ENCODE measurements at regions not wholly inside any gene's neighbourhood (a gene's known extent, or its start where the extent isn't known, plus 50 kb on each side); places are given as distances from the start of the nearest gene placed in this dataset.

- Histone ChIP-seq H3K4me3 (no peak overlapping the region), H3K36me3 (no peaks in the 10 kb centered on the region), H3K4me1 (no peaks in the 10 kb centered on the region), H3K9me3 (no peaks in the 10 kb centered on the region), H3K27ac (no peak overlapping the region), H3K27me3 (no peaks in the 10 kb centered on the region)
- FAIRE-seq (no peak), DNase-seq (no peak), ATAC-seq (no peak)
- TF ChIP-seq CTCF (IDR thresholded peaks at IDR 0.05): no peak
- WGBS, 2 donors: 41 to 53% methylated on average over 1 of the region's 1 CpG
- intact Hi-C loops (cut with DNase I): no loop called here
Measured at GRCh38 chr5:4372481-4372880, 767.6 kb upstream of the ADAMTS16 start.

- Histone ChIP-seq H3K27ac (no peak overlapping the region), H3K4me3 (no peak overlapping the region), H3K4me1 (no peaks in the 10 kb centered on the region), H3K27me3 (no peaks in the 10 kb centered on the region), H3K36me3 (no peaks in the 10 kb centered on the region), H3K9me3 (no peaks in the 10 kb centered on the region)
- WGBS, 2 donors: 38 to 59% methylated on average over 6 of the region's 6 CpGs
- intact Hi-C loops (cut with DNase I): no loop called here
- FAIRE-seq: no peak
- no peak for DNase-seq
- ATAC-seq: no peak
- no peak for TF ChIP-seq CTCF (IDR thresholded peaks at IDR 0.05)
Measured at GRCh38 chr5:4373051-4373820, 766.9 kb upstream of the ADAMTS16 start.

GRCh38 chr5:4374866-4375265 is 765.3 kb upstream of the ADAMTS16 start:
- H3K4me3 ChIP-seq: no peak overlapping the region
- no peak for TF ChIP-seq CTCF (IDR thresholded peaks at IDR 0.05)
- DNase-seq (no peak), ATAC-seq (no peak), FAIRE-seq (no peak)
- H3K36me3 ChIP-seq: no peaks in the 10 kb centered on the region
- H3K9me3 ChIP-seq: no peaks in the 10 kb centered on the region
- 48 to 49% methylated on average over 7 of the region's 7 CpGs for WGBS, 2 donors
- no peaks in the 10 kb centered on the region for H3K4me1 ChIP-seq
- no peaks in the 10 kb centered on the region for H3K27me3 ChIP-seq
- H3K27ac ChIP-seq: no peak overlapping the region
- intact Hi-C loops (cut with DNase I): no loop called here

GRCh38 chr5:4375640-4376039 is 764.5 kb upstream of the ADAMTS16 start:
- FAIRE-seq: no peak
- Histone ChIP-seq H3K4me1 (no peaks in the 10 kb centered on the region), H3K27ac (no peak overlapping the region), H3K4me3 (no peak overlapping the region), H3K9me3 (no peaks in the 10 kb centered on the region), H3K27me3 (no peaks in the 10 kb centered on the region), H3K36me3 (no peaks in the 10 kb centered on the region)
- intact Hi-C loops (cut with DNase I): no loop called here
- TF ChIP-seq CTCF (IDR thresholded peaks at IDR 0.05): no peak
- DNase-seq: no peak
- ATAC-seq: no peak
- WGBS, 2 donors: 64 to 79% methylated on average over 7 of the region's 7 CpGs

GRCh38 chr5:4383102-4383501 is 757.0 kb upstream of the ADAMTS16 start:
- Histone ChIP-seq H3K36me3 (no peaks in the 10 kb centered on the region), H3K27me3 (no peaks in the 10 kb centered on the region), H3K4me3 (no peak overlapping the region), H3K9me3 (no peaks in the 10 kb centered on the region), H3K4me1 (no peaks in the 10 kb centered on the region), H3K27ac (no peak overlapping the region)
- no peak for FAIRE-seq
- DNase-seq: no peak
- ATAC-seq: no peak
- TF ChIP-seq CTCF (IDR thresholded peaks at IDR 0.05): no peak
- 47 to 62% methylated on average over 4 of the region's 4 CpGs for WGBS, 2 donors
- intact Hi-C loops (cut with DNase I): no loop called here

Data from pancreas (tissue), 10 donors.